Progenitor cell of endocrine pancreas (in vitro differentiated cells): ENCODE measurements at regions not wholly inside any gene's neighbourhood (a gene's known extent, or its start where the extent isn't known, plus 50 kb on each side); places are given as distances from the start of the nearest gene placed in this dataset.

Source experiments
- DNase-seq: peaks from one replicate; pipeline ENCODE4 v3.0.0; 2021; ENCODE audit warnings: low spot score; ENCODE audit not compliant: unreplicated experiment
- H3K27ac Mint-ChIP-seq: 2 replicates; pipeline ENCODE4 v1.8.0; 2021; ENCODE audit warnings: mild to moderate bottlenecking, moderate library complexity, mixed read lengths
- H3K27me3 Mint-ChIP-seq: 2 replicates; pipeline ENCODE4 v1.8.0; 2021; ENCODE audit warnings: mixed read lengths
- H3K36me3 Mint-ChIP-seq: 2 replicates; pipeline ENCODE4 v1.8.0; 2022; ENCODE audit warnings: mixed read lengths; ENCODE audit not compliant: insufficient read depth
- H3K4me1 Mint-ChIP-seq: 2 replicates; pipeline ENCODE4 v1.8.0; 2021; ENCODE audit warnings: low read depth, mixed read lengths
- H3K4me3 Mint-ChIP-seq: 2 replicates; pipeline ENCODE4 v1.8.0; 2021; ENCODE audit warnings: low read depth, mild to moderate bottlenecking, moderate library complexity, mixed read lengths
- H3K9me3 Mint-ChIP-seq: 2 replicates; pipeline ENCODE4 v1.8.0; 2021; ENCODE audit warnings: low read depth, mixed read lengths
- CTCF ChIP-seq: fragments of 200-600 bp; sonication (generic); IDR thresholded peaks from one replicate; pipeline ENCODE4 v1.5.0; 2021; ENCODE audit warnings: antibody characterized with exemption, mild to moderate bottlenecking; ENCODE audit not compliant: unreplicated experiment

- no peak overlapping the region for H3K27ac Mint-ChIP-seq
- H3K4me3 Mint-ChIP-seq, result no peak overlapping the region
- H3K9me3 Mint-ChIP-seq, result no peaks in the 10 kb centered on the region
- no peak for TF ChIP-seq CTCF
- peaks cover 35% of the 10 kb centered on the region for H3K27me3 Mint-ChIP-seq
- DNase-seq, result no peak
- peaks cover 17% of the 10 kb centered on the region for H3K4me1 Mint-ChIP-seq
- H3K36me3 Mint-ChIP-seq, result no peaks in the 10 kb centered on the region
Measured at GRCh38 chr10:78458983-78459638, 425.4 kb downstream of the RPS24 start.

GRCh38 chr10:78459639-78460037 is 426.0 kb downstream of the RPS24 start:
- Mint-ChIP-seq H3K9me3 (no peaks in the 10 kb centered on the region), H3K4me3 (no peak overlapping the region), H3K4me1 (peaks cover 17% of the 10 kb centered on the region), H3K36me3 (no peaks in the 10 kb centered on the region), H3K27me3 (peaks cover 30% of the 10 kb centered on the region), H3K27ac (no peak overlapping the region)
- TF ChIP-seq CTCF, result no peak
- DNase-seq, result no peak

- Mint-ChIP-seq H3K9me3 (no peaks in the 10 kb centered on the region), H3K27ac (no peak overlapping the region), H3K36me3 (no peaks in the 10 kb centered on the region), H3K27me3 (peaks cover 25% of the 10 kb centered on the region), H3K4me3 (no peak overlapping the region), H3K4me1 (peaks cover 17% of the 10 kb centered on the region)
- DNase-seq, result no peak
- TF ChIP-seq CTCF, result no peak
Measured at GRCh38 chr10:78460204-78460603, 426.5 kb downstream of the RPS24 start.

- Mint-ChIP-seq H3K27ac (peak overlapping the region; percentile 70), H3K36me3 (no peaks in the 10 kb centered on the region), H3K4me1 (peaks cover 20% of the 10 kb centered on the region), H3K27me3 (peaks cover 14% of the 10 kb centered on the region), H3K9me3 (no peaks in the 10 kb centered on the region), H3K4me3 (no peak overlapping the region)
- no peak for TF ChIP-seq CTCF
- no peak for DNase-seq
Measured at GRCh38 chr10:78461333-78461732, 427.7 kb downstream of the RPS24 start.

GRCh38 chr10:78462176-78462575 is 428.5 kb downstream of the RPS24 start:
- Mint-ChIP-seq H3K9me3 (no peaks in the 10 kb centered on the region), H3K27ac (no peak overlapping the region), H3K4me1 (peaks cover 20% of the 10 kb centered on the region), H3K27me3 (peaks cover 14% of the 10 kb centered on the region), H3K36me3 (no peaks in the 10 kb centered on the region), H3K4me3 (no peak overlapping the region)
- no peak for TF ChIP-seq CTCF
- DNase-seq, result no peak
